ENCODE measurements at regions not wholly inside any gene's neighbourhood (a gene's known extent, or its start where the extent isn't known, plus 50 kb on each side); places are given as distances from the start of the nearest gene placed in this dataset.

DNA sequence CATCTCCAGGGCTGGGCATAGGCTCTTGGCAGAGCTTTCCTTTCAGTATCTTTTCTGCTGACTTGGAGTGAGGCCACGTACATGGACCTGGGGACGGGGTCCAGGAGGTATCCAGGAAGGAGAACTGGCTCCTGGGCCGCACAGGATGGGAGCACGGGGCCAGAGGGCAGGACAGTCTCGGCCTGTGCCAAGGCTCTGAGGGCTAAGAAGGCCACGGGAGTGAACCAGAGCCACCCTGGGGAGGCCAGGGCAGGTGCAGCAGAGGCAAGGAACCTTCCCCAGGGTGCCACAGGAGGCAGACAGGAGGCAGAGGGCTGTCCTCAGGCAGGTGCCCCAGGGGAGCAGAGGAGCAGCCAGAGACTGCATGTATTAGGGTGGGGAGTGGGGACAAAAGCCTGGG, 50.3 kb downstream of the PLXNA1 start:
- no peak for DNase-seq (ENCODE audit: low spot score)
- no peaks in the 10 kb centered on the region for H3K36me3 Mint-ChIP-seq (ENCODE audit: low read depth)
- no peaks in the 10 kb centered on the region for H3K9me3 Mint-ChIP-seq
- H3K4me1 Mint-ChIP-seq (ENCODE audit: low read depth): no peaks in the 10 kb centered on the region
- H3K4me3 Mint-ChIP-seq: no peak overlapping the region
- H3K27ac Mint-ChIP-seq: no peak overlapping the region
- intact Hi-C loops (cut with micrococcal nuclease): no loop called here
- no peaks in the 10 kb centered on the region for H3K27me3 Mint-ChIP-seq (ENCODE audit: insufficient read depth)

DNA sequence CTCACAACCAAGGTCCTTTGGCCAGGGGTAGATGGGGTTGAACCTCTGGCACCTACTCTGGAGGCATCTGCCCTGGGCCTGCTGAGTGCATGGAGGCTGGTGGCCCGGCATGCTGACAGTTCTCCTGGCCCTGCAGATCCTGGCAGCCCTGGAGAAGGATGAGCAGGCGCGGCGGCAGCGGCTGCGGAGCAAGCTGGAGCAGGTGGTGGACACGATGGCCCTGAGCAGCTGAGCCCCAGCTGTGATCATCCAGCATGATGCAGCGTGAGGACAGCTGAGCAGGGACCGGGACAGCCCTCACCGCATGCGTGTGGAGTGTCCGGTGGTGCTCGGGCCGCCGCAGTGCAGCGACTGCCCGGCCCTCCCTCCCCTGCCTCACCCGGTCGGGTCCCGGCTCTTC, 50.9 kb downstream of the PLXNA1 start:
- H3K36me3 Mint-ChIP-seq (ENCODE audit: low read depth): no peaks in the 10 kb centered on the region

DNA sequence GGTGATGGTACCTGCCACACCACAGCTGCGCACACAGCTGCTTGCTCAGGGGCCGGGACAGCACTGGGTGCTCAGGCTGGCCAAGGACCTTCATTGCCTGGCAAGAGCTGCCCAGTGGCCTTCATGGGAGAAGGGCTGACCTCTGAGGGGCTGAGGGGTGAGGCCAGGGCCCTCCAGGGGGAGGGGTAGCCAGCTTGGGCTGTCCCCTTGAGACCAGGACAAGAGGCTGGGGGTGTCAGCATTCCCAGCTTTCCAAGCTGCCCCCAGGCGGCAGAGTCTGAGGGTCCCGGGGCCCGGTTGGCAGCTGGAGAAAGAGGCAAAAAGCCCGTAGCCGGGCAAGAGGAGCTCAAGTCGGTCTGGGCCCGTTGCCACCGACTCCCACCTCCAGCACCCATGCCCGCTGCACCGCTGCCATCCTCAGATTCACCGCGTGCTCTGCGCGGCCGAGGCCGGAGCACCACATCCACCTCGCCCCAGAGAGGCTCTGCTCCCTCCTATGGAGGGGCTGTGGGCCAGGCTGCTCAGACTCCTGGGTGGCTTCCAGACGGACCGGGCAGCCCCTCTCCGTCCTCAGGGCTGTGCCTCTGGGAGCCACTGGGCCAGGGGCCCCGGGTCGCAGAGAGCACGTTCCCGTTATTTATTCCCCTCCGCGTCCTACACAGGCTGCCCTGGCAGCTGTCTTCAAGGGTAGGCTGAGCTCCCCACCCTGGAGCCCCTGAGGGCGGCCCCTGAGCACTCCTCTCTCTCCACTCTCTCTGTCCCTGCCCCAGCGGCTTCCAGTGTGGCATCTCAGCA, 51.5 kb downstream of the PLXNA1 start:
- Mint-ChIP-seq H3K27me3 (ENCODE audit: insufficient read depth) (peaks cover 2% of the 10 kb centered on the region), H3K27ac (no peak overlapping the region), H3K36me3 (ENCODE audit: low read depth) (no peaks in the 10 kb centered on the region), H3K4me1 (ENCODE audit: low read depth) (no peaks in the 10 kb centered on the region), H3K9me3 (no peaks in the 10 kb centered on the region), H3K4me3 (no peak overlapping the region)
- no peak for DNase-seq (ENCODE audit: low spot score)
- intact Hi-C loops (cut with micrococcal nuclease): no loop called here

More for the DNA sequence above, 50.9 kb downstream of the PLXNA1 start:
- no peak overlapping the region for H3K27ac Mint-ChIP-seq
- no peak overlapping the region for H3K4me3 Mint-ChIP-seq
- no peaks in the 10 kb centered on the region for H3K9me3 Mint-ChIP-seq
- H3K27me3 Mint-ChIP-seq (ENCODE audit: insufficient read depth): peaks cover under 1% of the 10 kb centered on the region
- intact Hi-C loops (cut with micrococcal nuclease): no loop called here
- DNase-seq (ENCODE audit: low spot score): no peak
- no peaks in the 10 kb centered on the region for H3K4me1 Mint-ChIP-seq (ENCODE audit: low read depth)

DNA sequence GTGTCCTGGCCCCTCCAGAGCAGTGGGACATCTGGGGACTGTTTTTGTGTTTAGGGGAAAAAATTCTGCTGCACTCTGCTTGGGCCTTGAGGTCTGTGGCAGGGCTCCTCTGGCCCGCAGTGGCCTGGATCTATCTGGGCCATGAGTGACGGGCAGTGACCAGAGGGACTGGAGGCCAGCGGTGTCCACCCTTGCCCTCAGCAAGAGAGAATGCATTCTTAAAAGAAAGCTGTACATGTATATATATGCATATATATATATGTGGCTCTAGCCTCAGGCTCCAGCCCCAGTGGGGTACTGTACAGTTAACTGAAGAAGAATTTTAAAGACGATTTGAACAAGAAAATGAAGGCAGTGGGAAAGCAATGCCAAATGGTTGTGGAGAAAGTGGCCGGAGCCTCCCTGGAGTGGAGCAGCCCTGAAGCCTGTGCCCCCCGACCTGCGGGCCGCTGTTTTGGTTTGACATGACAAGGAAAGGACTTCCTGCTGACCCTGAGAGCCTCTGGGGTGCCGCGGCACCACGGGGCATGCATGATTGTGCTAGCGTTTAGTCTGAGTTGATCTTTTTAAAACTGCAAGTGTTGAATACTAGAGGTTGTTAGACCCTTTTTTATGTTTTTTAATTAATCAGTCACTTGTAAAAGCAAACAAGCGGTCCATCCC, 52.2 kb downstream of the PLXNA1 start:
- no peak overlapping the region for H3K27ac Mint-ChIP-seq
- H3K4me1 Mint-ChIP-seq (ENCODE audit: low read depth): no peaks in the 10 kb centered on the region
- H3K27me3 Mint-ChIP-seq (ENCODE audit: insufficient read depth): peaks cover 2% of the 10 kb centered on the region
- no peaks in the 10 kb centered on the region for H3K9me3 Mint-ChIP-seq
- H3K4me3 Mint-ChIP-seq: no peak overlapping the region
- no peak for DNase-seq (ENCODE audit: low spot score)
- intact Hi-C loops (cut with micrococcal nuclease): no loop called here
- H3K36me3 Mint-ChIP-seq (ENCODE audit: low read depth): no peaks in the 10 kb centered on the region

DNA sequence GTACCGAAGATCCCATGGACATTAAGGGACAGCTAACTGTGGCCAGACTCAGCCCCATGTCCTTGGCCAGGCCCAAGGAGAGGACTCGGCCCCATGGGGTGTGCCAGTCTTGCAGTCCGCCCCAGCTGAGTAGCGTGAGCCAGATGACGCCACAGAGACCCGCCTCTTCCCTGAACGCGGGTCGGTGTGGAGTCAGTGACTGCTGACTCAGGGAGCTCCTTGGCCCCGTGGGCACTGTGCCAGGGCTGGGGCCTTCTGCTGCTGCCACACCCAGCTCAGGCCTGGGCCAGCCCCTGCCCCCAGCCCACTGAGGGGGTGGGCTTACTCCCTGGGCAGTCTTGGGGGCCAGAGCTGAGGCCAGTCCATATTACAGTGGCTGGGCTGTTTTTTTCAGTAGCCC, 52.8 kb downstream of the PLXNA1 start:
- Mint-ChIP-seq H3K9me3 (no peaks in the 10 kb centered on the region), H3K27me3 (ENCODE audit: insufficient read depth) (peaks cover 2% of the 10 kb centered on the region), H3K4me3 (no peak overlapping the region), H3K27ac (no peak overlapping the region), H3K4me1 (ENCODE audit: low read depth) (no peaks in the 10 kb centered on the region), H3K36me3 (ENCODE audit: low read depth) (no peaks in the 10 kb centered on the region)
- no peak for DNase-seq (ENCODE audit: low spot score)
- intact Hi-C loops (cut with micrococcal nuclease): no loop called here

DNA sequence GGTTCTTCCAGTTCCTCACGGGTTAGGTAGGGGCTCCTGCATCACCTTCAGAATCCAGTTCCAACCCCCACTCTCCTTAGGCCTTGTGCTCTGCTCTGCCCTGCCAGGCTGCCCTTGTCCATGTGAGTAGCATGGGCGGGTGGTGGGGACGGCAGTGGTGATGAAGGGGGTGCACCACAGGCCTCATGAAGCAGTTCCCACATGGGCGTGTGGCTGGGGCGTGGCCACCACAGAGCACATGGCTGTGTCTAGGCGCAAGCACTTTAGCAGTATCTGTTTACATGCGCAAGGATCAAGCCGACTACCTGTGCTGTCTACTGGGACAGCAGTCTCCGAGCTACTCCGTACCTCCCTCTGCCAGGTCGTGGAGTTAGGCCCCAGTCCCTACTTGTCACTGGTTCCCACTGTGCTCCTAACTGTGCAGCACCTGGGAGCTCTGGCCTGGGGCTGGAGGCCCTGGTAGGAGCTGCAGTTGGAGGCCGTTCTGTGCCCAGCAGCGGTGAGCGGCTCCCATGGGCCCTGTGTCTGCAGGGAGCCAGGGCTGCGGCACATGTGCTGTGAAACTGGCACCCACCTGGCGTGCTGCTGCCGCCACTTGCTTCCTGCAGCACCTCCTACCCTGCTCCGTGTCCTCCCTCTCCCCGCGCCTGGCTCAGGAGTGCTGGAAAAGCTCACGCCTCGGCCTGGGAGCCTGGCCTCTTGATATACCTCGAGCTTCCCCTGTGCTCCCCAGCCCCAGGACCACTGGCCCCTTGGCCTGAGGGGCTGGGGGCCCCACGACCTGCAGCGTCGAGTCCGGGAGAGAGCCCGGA, 53.5 kb downstream of the PLXNA1 start:
- Mint-ChIP-seq H3K36me3 (ENCODE audit: low read depth) (no peaks in the 10 kb centered on the region), H3K9me3 (no peaks in the 10 kb centered on the region), H3K4me3 (no peak overlapping the region), H3K27ac (no peak overlapping the region), H3K4me1 (ENCODE audit: low read depth) (no peaks in the 10 kb centered on the region), H3K27me3 (ENCODE audit: insufficient read depth) (peaks cover 2% of the 10 kb centered on the region)
- no peak for DNase-seq (ENCODE audit: low spot score)
- intact Hi-C loops (cut with micrococcal nuclease): no loop called here

DNA sequence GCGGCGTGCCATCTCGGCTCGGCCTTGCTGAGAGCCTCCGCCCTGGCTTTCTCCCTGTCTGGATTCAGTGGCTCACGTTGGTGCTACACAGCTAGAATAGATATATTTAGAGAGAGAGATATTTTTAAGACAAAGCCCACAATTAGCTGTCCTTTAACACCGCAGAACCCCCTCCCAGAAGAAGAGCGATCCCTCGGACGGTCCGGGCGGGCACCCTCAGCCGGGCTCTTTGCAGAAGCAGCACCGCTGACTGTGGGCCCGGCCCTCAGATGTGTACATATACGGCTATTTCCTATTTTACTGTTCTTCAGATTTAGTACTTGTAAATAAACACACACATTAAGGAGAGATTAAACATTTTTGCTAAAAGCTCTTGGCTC, 54.1 kb downstream of the PLXNA1 start:
- no peak for DNase-seq (ENCODE audit: low spot score)
- Mint-ChIP-seq H3K4me1 (ENCODE audit: low read depth) (no peaks in the 10 kb centered on the region), H3K4me3 (no peak overlapping the region), H3K27me3 (ENCODE audit: insufficient read depth) (peaks cover 2% of the 10 kb centered on the region), H3K27ac (no peak overlapping the region), H3K36me3 (ENCODE audit: low read depth) (no peaks in the 10 kb centered on the region), H3K9me3 (no peaks in the 10 kb centered on the region)
- intact Hi-C loops (cut with micrococcal nuclease): no loop called here

DNA sequence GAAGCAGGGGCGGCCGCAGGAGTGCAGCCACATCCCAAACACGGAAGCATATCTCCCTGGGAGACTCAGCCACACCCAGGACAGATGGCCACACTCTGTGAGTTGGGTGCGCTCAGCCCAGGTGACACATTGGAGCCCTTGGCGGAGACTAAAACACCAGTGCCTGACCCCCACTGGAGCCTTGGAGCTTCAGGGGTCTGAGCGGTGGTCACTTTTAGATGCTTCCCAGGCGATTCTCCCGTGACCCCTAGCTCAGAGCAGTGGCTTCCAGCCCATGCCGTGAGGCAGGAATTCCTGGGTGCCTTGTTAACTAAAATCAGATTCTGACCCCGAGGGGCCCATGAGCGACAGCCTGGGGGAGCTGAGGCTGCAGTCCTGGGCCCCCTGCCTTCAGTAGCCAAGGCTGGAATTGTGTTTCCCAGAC, 54.5 kb downstream of the PLXNA1 start:
- Mint-ChIP-seq H3K4me3 (no peak overlapping the region), H3K27ac (no peak overlapping the region), H3K27me3 (ENCODE audit: insufficient read depth) (peaks cover 2% of the 10 kb centered on the region), H3K36me3 (ENCODE audit: low read depth) (no peaks in the 10 kb centered on the region), H3K9me3 (no peaks in the 10 kb centered on the region), H3K4me1 (ENCODE audit: low read depth) (no peaks in the 10 kb centered on the region)
- intact Hi-C loops (cut with micrococcal nuclease): no loop called here
- no peak for DNase-seq (ENCODE audit: low spot score)

DNA sequence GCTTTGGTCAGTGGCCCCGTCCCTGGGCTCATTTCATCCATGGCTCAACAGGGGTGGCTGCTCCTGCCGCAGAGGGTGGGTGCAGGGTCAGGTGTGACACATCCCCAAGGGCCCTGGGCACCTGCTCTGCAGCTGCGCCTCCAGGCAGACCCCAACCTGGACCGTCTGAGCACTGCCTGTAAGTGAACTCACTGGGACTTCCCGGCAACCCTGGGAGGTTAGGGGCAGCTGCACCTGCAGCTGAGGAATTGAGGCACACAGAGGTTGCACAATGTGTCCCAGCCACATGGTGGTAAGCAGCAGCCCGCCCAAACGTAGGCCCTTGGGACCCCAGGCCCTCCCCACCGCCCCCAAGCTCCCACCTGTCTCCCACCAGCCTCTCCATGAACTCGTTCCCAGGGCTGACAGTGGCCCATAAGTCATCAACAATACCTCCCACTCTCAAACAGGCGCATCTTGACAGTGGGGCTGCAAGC, 55.1 kb downstream of the PLXNA1 start:
- Mint-ChIP-seq H3K4me1 (ENCODE audit: low read depth) (no peaks in the 10 kb centered on the region), H3K27me3 (ENCODE audit: insufficient read depth) (peaks cover 2% of the 10 kb centered on the region), H3K9me3 (no peaks in the 10 kb centered on the region), H3K27ac (no peak overlapping the region), H3K4me3 (no peak overlapping the region), H3K36me3 (ENCODE audit: low read depth) (no peaks in the 10 kb centered on the region)
- no peak for DNase-seq (ENCODE audit: low spot score)
- intact Hi-C loops (cut with micrococcal nuclease): no loop called here

DNA sequence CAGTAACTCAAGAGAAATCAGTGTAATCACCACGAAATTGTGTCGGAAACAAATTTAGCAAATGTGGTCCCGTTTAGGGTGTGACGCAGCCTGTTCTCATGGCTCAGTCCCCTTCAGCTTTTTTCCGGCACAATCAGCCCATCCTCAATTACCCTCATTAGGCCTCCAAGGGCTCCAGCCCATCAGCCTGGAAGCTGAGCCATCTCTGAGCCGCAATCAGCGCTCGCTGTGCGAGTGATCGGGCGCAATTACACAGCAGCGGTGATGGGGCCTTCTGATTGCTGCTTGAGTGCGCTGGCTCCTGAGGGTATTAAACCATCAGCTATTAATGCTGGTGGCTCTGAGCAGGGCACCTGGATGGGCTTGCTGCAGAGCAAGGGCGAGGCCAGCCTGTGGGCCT, 55.6 kb downstream of the PLXNA1 start:
- no peak overlapping the region for H3K4me3 Mint-ChIP-seq
- DNase-seq (ENCODE audit: low spot score): no peak
- no peaks in the 10 kb centered on the region for H3K36me3 Mint-ChIP-seq (ENCODE audit: low read depth)
- no peaks in the 10 kb centered on the region for H3K4me1 Mint-ChIP-seq (ENCODE audit: low read depth)
- intact Hi-C loops (cut with micrococcal nuclease): no loop called here
- no peaks in the 10 kb centered on the region for H3K9me3 Mint-ChIP-seq
- H3K27me3 Mint-ChIP-seq (ENCODE audit: insufficient read depth): peaks cover 2% of the 10 kb centered on the region
- no peak overlapping the region for H3K27ac Mint-ChIP-seq

DNA sequence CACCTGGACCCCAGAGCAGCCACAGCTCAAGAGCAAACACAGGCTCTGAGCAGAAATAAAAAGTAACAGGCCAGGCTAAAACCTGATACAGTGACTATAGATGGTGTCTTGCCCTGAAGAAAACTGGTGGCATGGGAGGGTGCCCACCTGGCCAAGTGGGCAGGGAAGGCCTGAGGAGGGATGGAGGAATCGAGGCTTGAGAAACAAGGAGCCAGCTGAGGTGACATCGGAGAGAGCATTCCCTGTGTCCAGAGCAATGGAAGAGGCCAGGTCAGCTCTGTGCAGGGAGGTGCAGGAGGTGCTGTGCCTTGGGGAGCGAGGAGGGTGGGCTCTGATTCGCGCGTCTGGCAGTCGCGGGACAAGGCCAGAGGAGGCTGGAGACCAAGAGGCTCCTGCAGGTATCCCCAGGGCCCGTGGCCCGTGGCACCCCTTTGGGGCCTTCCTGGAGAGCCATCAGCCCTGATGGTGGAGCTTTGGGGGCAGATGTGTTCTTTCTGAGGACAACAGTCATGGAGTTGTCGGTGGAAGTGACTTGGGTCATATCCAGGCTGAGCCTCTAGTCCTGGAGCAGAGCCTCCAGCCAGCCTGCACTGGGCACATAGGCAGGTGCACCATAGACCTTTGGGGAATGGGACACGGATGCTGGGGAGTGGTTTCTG, 56.1 kb downstream of the PLXNA1 start:
- Mint-ChIP-seq H3K4me3 (no peak overlapping the region), H3K27me3 (ENCODE audit: insufficient read depth) (peaks cover 2% of the 10 kb centered on the region), H3K4me1 (ENCODE audit: low read depth) (no peaks in the 10 kb centered on the region), H3K27ac (no peak overlapping the region), H3K36me3 (ENCODE audit: low read depth) (no peaks in the 10 kb centered on the region), H3K9me3 (no peaks in the 10 kb centered on the region)
- DNase-seq (ENCODE audit: low spot score): no peak
- intact Hi-C loops (cut with micrococcal nuclease): no loop called here

DNA sequence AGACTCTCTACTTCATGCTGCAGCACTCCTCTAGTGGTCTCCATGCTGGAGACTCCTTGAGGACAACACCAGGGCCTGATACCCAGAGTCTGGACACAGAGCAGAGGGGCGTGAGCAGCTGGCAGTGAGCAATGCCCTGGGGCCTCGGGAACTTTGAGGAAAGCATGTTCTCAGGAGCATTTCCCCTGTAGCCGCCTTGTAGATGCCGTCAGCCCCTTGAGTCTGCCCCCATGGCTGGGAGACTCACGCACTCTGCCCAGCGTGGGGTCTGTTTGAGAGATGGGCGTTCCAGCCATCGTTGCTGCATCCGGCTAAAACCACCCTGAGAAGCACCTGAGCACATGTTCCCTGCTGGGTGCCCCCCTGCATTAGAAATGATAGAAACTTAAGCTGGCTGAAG, 56.8 kb downstream of the PLXNA1 start:
- DNase-seq (ENCODE audit: low spot score): no peak
- intact Hi-C loops (cut with micrococcal nuclease): no loop called here
- no peaks in the 10 kb centered on the region for H3K36me3 Mint-ChIP-seq (ENCODE audit: low read depth)
- no peaks in the 10 kb centered on the region for H3K4me1 Mint-ChIP-seq (ENCODE audit: low read depth)
- H3K9me3 Mint-ChIP-seq: no peaks in the 10 kb centered on the region
- H3K27ac Mint-ChIP-seq: no peak overlapping the region
- peaks cover 2% of the 10 kb centered on the region for H3K27me3 Mint-ChIP-seq (ENCODE audit: insufficient read depth)
- no peak overlapping the region for H3K4me3 Mint-ChIP-seq
